WTC11 (cell line): ENCODE measurements at regions not wholly inside any gene's neighbourhood (a gene's known extent, or its start where the extent isn't known, plus 50 kb on each side); places are given as distances from the start of the nearest gene placed in this dataset.

Source experiments
- ATAC-seq: fragments of 200-7000 bp; cut with Tn5 transposase; 2 replicates; pipeline ENCODE4 v1.10.0; 2021; ENCODE audit warnings: mild to moderate bottlenecking, moderate library complexity
- CTCF ChIA-PET: fragments of 300-600 bp; sonication (Branson Sonifier 250); formaldehyde crosslinking; loops from one replicate; lab custom pipeline; 2021; ENCODE audit warnings: antibody characterized with exemption; lab: Charles Lee
- POLR2A ChIA-PET: fragments of 350-600 bp; sonication (Branson Sonifier 250); formaldehyde crosslinking; loops from one replicate; lab custom pipeline; 2021; ENCODE audit warnings: antibody characterized with exemption; lab: Charles Lee
- DNase-seq: peaks from one replicate; pipeline ENCODE4 v3.0.0; 2021; ENCODE audit warnings: low spot score
- H3K27ac Mint-ChIP-seq: 2 replicates; pipeline ENCODE4 v1.8.0; 2021; ENCODE audit warnings: mixed read lengths
- H3K27me3 Mint-ChIP-seq: 2 replicates; pipeline ENCODE4 v1.8.0; 2021; ENCODE audit warnings: low read depth, mild to moderate bottlenecking, moderate library complexity, mixed read lengths
- H3K36me3 Mint-ChIP-seq: 2 replicates; pipeline ENCODE4 v1.8.0; 2021; ENCODE audit warnings: mixed read lengths
- H3K4me1 Mint-ChIP-seq: 2 replicates; pipeline ENCODE4 v1.8.0; 2022; ENCODE audit warnings: mixed read lengths
- H3K4me3 Mint-ChIP-seq: 2 replicates; pipeline ENCODE4 v1.8.0; 2021; ENCODE audit warnings: mild to moderate bottlenecking, moderate library complexity, mixed read lengths
- H3K9me3 Mint-ChIP-seq: 2 replicates; pipeline ENCODE4 v1.8.0; 2021; ENCODE audit warnings: mixed read lengths
- CREB1 ChIP-seq: sonication (generic); formaldehyde crosslinking; IDR thresholded peaks from 2 replicates; pipeline ENCODE4 v1.8.0; 2023; ENCODE audit warnings: mild to moderate bottlenecking, missing genetic modification reagents
- CREM ChIP-seq: sonication (generic); formaldehyde crosslinking; IDR thresholded peaks from 2 replicates; pipeline ENCODE4 v1.8.1; 2022; ENCODE audit warnings: mild to moderate bottlenecking, missing genetic modification reagents, moderate library complexity
- ELF4 ChIP-seq: sonication (generic); formaldehyde crosslinking; IDR thresholded peaks from 2 replicates; pipeline ENCODE4 v1.8.1; 2022; ENCODE audit warnings: low read depth, mild to moderate bottlenecking, moderate library complexity, missing genetic modification reagents
- ETV6 ChIP-seq: sonication (generic); formaldehyde crosslinking; IDR thresholded peaks from 2 replicates; pipeline ENCODE4 v1.8.1; 2022; ENCODE audit warnings: mild to moderate bottlenecking, missing genetic modification reagents
- HMGXB4 ChIP-seq: sonication (generic); formaldehyde crosslinking; IDR thresholded peaks from 2 replicates; pipeline ENCODE4 v1.8.1; 2023; ENCODE audit warnings: mild to moderate bottlenecking, moderate library complexity, missing genetic modification reagents
- NR1H2 ChIP-seq: sonication (generic); formaldehyde crosslinking; IDR thresholded peaks from 2 replicates; pipeline ENCODE4 v1.9.0; 2021; ENCODE audit warnings: mild to moderate bottlenecking, moderate library complexity, missing genetic modification reagents
- SMAD4 ChIP-seq: sonication (generic); formaldehyde crosslinking; IDR thresholded peaks from 2 replicates; pipeline ENCODE4 v1.8.0; 2022; ENCODE audit warnings: mild to moderate bottlenecking, missing genetic modification reagents
- SOX15 ChIP-seq: fragments of 250-450 bp; sonication (Bioruptor Pico); IDR thresholded peaks from 2 replicates; pipeline ENCODE4 v1.9.0; 2021; ENCODE audit warnings: mild to moderate bottlenecking
- SP1 ChIP-seq: sonication (generic); formaldehyde crosslinking; conservative IDR thresholded peaks from 2 replicates; pipeline ENCODE4 v1.8.1; 2022; ENCODE audit warnings: missing genetic modification reagents
- TEAD4 ChIP-seq: sonication (generic); formaldehyde crosslinking; IDR thresholded peaks from 2 replicates; pipeline ENCODE4 v1.8.0; 2022; ENCODE audit warnings: mild to moderate bottlenecking, missing genetic modification reagents
- USF1 ChIP-seq: sonication (generic); formaldehyde crosslinking; IDR thresholded peaks from 2 replicates; pipeline ENCODE4 v1.8.0; 2022; ENCODE audit warnings: mild to moderate bottlenecking, missing genetic modification reagents
- ZNF121 ChIP-seq: sonication (generic); formaldehyde crosslinking; IDR thresholded peaks from 2 replicates; pipeline ENCODE4 v1.8.0; 2023; ENCODE audit warnings: missing genetic modification reagents
- ZNF138 ChIP-seq: sonication (generic); formaldehyde crosslinking; conservative IDR thresholded peaks from 2 replicates; pipeline ENCODE4 v1.8.1; 2022; ENCODE audit warnings: mild to moderate bottlenecking, moderate library complexity, missing genetic modification reagents
- ZNF219 ChIP-seq: sonication (generic); formaldehyde crosslinking; IDR thresholded peaks from 2 replicates; pipeline ENCODE4 v1.8.0; 2023; ENCODE audit warnings: missing genetic modification reagents, mild to moderate bottlenecking, borderline replicate concordance
- ZNF317 ChIP-seq: sonication (generic); formaldehyde crosslinking; IDR thresholded peaks from 2 replicates; pipeline ENCODE4 v1.8.1; 2023; ENCODE audit warnings: low read depth, mild to moderate bottlenecking, moderate library complexity, missing genetic modification reagents, borderline replicate concordance
- ZNF396 ChIP-seq: fragments of 250-450 bp; sonication (Bioruptor Pico); IDR thresholded peaks from 2 replicates; pipeline ENCODE4 v1.8.0; 2021; ENCODE audit warnings: mild to moderate bottlenecking, moderate library complexity, borderline replicate concordance
- ZNF671 ChIP-seq: fragments of 250-450 bp; sonication (Bioruptor Pico); IDR thresholded peaks from 2 replicates; pipeline ENCODE4 v1.8.0; 2021; ENCODE audit warnings: mild to moderate bottlenecking
- TF ChIP-seq, protein P1 (sequence below): sonication (generic); formaldehyde crosslinking; IDR thresholded peaks from 2 replicates; pipeline ENCODE4 v1.8.1; 2023; ENCODE audit warnings: mild to moderate bottlenecking, missing genetic modification reagents, moderate library complexity
- TF ChIP-seq, protein P2 (sequence below): sonication (generic); formaldehyde crosslinking; IDR thresholded peaks from 2 replicates; pipeline ENCODE4 v1.8.1; 2022; ENCODE audit warnings: low read depth, mild to moderate bottlenecking, moderate library complexity, missing genetic modification reagents, borderline replicate concordance
- TF ChIP-seq, protein P3 (sequence below): fragments of 250-450 bp; sonication (Bioruptor Pico); conservative IDR thresholded peaks from 2 replicates; pipeline ENCODE4 v1.9.0; 2021; ENCODE audit warnings: mild to moderate bottlenecking

DNA sequence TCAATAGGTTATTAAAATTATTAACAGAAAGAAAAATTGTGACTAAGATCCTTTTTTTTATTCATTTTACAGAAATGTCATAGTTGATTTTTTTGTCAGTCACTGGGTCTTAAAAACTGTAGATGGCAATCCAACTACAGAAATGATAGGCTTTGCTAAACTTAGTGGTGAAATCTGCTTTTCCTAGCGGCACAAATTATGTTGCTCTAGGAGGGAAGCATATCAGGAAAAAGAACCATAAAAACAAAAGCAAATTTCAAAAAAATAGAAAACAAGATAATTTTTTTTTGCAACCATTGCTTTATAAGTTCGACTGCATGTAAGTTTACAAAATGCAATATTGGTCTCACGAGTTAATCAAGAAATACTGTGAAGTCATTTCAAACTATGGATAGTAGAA lies 443.5 kb upstream of the IGFBP7 start (continued):
- TF ChIP-seq ZNF121, result no peak
- TF ChIP-seq, all 79 proteins: peak for 0

- CTCF ChIA-PET, result no interaction called here
- H3K4me1 Mint-ChIP-seq, result peaks cover 3% of the 10 kb centered on the region; the same call in 1 of the 2 replicates
- H3K36me3 Mint-ChIP-seq, result no peaks in the 10 kb centered on the region
- POLR2A ChIA-PET, result no interaction called here
- H3K27me3 Mint-ChIP-seq, result peaks cover 30% of the 10 kb centered on the region
- H3K9me3 Mint-ChIP-seq, result no peaks in the 10 kb centered on the region
- TF ChIP-seq ELF4 (CRISPR knock-in tag) (no peak), SP1 (CRISPR knock-in tag) (no peak), TEAD4 (CRISPR knock-in tag) (no peak), ZNF671 (CRISPR knock-in tag) (no peak), CREB1 (CRISPR knock-in tag) (no peak), ZNF396 (CRISPR knock-in tag) (no peak), ETV6 (CRISPR knock-in tag) (no peak), CREM (CRISPR knock-in tag) (no peak), SMAD4 (CRISPR knock-in tag) (no peak), USF1 (no peak), ZNF317 (CRISPR knock-in tag) (no peak), NR1H2 (CRISPR knock-in tag) (no peak), ZNF138 (CRISPR knock-in tag) (no peak)
- TF ChIP-seq, protein P1, sequence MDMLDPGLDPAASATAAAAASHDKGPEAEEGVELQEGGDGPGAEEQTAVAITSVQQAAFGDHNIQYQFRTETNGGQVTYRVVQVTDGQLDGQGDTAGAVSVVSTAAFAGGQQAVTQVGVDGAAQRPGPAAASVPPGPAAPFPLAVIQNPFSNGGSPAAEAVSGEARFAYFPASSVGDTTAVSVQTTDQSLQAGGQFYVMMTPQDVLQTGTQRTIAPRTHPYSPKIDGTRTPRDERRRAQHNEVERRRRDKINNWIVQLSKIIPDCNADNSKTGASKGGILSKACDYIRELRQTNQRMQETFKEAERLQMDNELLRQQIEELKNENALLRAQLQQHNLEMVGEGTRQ, result no peak
- TF ChIP-seq, protein P2, sequence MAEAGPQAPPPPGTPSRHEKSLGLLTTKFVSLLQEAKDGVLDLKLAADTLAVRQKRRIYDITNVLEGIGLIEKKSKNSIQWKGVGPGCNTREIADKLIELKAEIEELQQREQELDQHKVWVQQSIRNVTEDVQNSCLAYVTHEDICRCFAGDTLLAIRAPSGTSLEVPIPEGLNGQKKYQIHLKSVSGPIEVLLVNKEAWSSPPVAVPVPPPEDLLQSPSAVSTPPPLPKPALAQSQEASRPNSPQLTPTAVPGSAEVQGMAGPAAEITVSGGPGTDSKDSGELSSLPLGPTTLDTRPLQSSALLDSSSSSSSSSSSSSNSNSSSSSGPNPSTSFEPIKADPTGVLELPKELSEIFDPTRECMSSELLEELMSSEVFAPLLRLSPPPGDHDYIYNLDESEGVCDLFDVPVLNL (CRISPR knock-in tag), result no peak
- TF ChIP-seq, protein P3, sequence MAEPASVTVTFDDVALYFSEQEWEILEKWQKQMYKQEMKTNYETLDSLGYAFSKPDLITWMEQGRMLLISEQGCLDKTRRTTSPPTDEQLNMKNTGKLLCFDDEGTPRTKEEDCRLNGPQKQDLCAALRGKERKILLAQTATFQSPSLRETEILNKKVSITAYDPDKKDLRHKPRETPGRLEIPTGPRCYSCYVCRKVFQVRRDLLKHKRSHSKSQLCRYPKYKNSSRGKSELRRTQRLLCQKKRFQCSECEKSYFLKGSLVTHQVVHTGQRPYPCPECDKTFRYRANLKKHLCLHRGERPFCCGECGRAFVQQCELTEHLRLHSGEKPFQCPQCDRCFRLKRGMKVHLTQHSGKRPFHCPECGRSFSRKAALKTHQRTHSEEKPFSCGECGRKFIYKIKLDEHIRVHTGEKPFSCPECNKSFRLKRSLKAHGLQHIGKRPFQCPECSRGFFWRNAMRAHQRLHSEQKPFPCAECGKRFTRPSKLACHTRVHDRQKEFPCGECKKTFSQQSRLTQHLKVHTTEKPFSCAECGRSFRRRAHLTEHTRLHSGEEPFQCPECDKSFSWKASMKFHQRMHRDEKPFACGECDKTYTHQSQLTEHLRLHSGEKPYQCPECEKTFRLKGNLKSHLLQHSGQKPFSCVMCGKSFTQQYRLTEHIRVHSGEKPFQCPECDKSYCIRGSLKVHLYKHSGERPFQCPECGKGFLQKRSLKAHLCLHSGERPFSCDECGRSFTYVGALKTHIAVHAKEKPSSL (CRISPR knock-in tag), result no peak
- DNase-seq, result no peak
- no peak overlapping the region for H3K27ac Mint-ChIP-seq
- no peak for ATAC-seq
- H3K4me3 Mint-ChIP-seq, result no peak overlapping the region
These were observed 440.0 kb upstream of the IGFBP7 start for GRCh38 chr4:57550198-57550597.

GRCh38 chr4:57548856-57549255 lies 438.7 kb upstream of the IGFBP7 start:
- Mint-ChIP-seq H3K9me3 (no peaks in the 10 kb centered on the region), H3K36me3 (no peaks in the 10 kb centered on the region), H3K27me3 (peaks cover 30% of the 10 kb centered on the region), H3K4me1 (peaks cover 3% of the 10 kb centered on the region; the same call in 1 of the 2 replicates), H3K27ac (no peak overlapping the region), H3K4me3 (no peak overlapping the region)
- ChIA-PET CTCF (no interaction called here), POLR2A (no interaction called here)
- no peak for DNase-seq
- no peak for ATAC-seq
- TF ChIP-seq SOX15 (CRISPR knock-in tag) (no peak), HMGXB4 (CRISPR knock-in tag) (no peak), ZNF219 (CRISPR knock-in tag) (no peak)
- TF ChIP-seq, protein P2 (CRISPR knock-in tag), result no peak
